Stimulated activated CD8-positive, alpha-beta memory T cell treated with anti-CD3 and anti-CD28 coated beads, Interleukin-7, amount 100 ng/mL, for 48 hours (primary cell): ENCODE measurements at regions not wholly inside any gene's neighbourhood (a gene's known extent, or its start where the extent isn't known, plus 50 kb on each side); places are given as distances from the start of the nearest gene placed in this dataset.

ENCODE experiments used
- DNase-seq, 2 donors: peaks; one replicate each; pipeline ENCODE4 v3.0.0-alpha.2; 2020; ENCODE audit warnings: low read depth in 1 of 2; ENCODE audit errors: extremely low read depth in 1 of 2

DNA sequence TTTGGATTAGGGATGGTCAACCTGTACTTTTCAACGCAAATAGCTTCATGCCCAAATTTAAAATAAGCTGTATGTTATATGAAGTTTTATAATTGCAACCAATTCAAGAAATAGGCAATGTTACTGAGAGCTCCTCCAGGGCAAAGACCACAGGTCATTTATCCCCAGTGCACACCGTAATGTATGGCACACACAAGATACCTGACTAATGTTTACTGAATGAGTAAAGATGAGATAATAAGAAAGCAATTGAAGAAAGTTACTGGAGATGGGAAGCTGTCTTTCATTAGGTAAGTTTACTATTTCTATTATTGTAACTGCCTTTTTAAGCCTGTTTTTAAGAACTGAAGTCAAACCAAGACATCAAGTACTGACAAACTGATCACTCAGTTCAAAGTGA lies 184.5 kb upstream of the VRK2 start:
- no peak for DNase-seq

DNA sequence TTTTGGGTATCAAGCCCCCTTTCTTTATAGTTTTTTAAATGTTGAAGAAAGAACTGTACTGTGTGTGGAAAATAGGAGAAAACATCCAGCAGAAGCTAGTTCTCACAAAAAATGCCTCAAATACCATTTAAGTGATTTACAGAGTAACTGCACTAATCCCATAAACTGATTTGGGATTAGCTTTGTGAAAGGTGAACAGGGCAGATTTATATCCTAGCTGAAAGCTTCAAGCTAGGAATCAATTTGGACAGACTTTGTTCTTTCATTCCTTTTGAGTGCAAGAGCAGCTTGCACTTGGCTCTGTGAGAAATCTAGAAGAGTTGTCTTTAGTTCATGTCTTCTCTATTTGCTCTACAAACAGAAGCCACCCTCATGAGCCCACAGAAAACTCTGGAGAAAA lies 183.9 kb upstream of the VRK2 start:
- DNase-seq = no peak

DNA sequence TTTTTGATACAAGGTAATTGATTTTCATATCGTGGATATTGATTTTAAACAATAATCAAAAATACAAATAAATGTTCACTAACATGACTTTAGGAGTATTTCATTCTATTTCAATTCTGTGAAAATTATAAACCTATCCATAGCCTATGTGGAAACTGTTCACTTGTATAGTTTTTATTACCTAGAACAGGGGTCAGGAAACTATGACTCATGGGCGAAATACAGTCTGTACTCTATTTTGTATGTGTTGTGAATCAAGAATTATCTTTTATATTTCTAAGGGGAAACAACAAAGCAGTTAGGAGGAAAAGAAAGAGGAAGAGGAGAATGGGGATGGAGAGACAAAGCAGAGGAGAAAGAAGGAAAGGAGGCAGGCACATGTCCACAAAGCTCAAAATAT lies 181.7 kb upstream of the VRK2 start:
- no peak for DNase-seq

DNA sequence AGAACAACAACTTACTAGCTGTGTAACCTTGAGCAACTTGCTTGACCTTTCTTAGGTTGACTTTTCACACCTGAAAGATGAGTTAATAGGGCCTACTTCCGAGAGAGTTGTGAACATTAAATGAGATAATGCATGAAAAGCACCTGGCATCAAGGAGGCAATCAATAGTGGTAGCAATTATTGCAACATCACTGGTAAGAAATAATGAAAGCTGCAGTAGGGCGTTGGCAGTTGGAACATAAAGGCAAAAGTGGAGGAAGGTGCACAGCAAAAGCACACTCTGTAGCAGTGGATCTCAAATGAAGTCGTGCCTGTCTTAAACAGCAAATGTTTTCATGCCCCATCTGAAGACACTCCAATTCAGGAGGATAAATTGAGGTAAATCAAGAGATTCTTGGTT lies 178.9 kb upstream of the VRK2 start:
- no peak for DNase-seq

DNA sequence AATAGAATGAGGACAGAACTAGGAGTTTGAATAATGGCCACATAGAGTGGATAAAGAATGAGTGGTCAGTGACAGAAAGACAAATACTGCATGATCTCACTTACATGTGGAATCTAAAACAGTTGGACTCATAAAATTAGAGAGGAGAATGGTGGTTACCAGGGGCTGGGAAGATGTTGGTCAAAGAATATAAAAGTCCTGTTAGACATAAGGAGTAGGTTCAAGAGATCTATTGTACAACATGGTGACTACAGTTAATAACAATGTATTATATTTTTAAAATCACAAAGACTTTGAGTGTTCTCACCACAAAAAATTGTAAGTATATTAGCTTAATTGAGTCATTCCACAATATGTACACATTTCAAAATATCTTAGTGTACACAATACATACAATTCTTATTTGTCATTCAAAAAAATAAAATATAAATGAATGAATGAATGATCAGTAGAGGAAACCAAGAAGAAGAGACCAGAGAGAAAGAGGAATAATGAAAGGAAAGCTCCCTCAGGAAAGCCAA lies 177.9 kb upstream of the VRK2 start:
- no peak for DNase-seq

DNA sequence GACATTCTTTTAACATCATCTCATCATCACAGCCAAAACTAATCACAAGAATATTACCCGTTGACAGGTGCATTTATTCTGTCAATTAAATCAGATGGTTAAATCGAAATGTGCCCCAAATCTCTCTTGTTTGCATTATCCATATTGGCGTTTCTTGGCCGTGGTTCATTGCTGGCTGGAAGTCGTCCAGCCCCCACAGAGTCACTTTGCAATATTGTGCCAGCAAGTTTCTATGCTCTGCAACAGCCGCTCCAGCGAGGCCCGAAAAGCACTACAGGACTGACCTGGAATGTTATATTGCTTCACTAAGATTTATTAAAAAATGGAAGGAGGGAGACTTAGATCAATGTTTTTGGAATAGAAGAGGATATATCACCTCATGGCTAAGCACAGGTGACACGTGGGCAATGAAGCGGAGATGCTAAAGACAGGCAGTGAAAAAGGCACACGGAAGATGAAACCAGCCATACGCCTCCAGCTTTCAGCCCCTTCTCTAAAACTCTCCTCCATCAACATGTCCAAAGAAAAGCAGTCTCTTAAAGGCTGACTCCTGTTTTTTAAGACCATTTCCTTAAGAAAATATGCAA lies 176.8 kb upstream of the VRK2 start:
- no peak for DNase-seq

DNA sequence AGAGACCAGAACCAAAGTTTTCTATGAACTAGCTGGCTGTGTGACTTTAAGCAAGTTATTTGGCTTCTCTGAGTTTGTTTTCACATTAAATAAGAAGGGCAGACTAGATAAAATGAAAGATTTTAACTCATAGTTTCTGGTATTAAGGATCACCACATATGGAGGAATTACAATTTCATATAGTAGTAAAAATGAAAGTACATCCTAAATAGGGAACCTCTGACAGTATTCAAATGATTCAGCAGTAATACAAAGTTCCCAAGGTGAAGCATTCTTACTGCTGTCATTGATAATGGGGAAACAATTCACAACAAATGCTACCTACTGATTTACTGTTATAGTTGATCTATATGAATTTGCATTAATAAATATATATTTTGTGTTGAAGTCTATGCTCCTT lies 170.3 kb upstream of the VRK2 start:
- DNase-seq = no peak

DNA sequence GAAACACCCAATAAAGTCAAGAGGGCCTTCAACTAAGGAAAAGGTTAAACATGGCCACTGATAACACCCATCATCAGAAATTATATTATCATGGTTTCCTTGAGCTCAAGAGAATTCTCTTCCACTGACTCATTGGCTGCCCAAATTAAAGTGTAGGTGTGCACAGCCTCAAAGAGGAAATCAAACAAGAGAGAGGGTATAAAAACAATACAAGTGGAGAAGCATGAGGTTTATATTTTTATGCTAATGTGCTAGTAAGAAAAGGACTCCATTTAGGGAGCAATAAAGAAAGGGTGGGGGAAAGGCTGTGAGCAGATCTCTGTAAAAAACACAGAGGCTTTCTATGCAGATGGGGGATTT lies 168.8 kb upstream of the VRK2 start:
- DNase-seq = no peak

DNA sequence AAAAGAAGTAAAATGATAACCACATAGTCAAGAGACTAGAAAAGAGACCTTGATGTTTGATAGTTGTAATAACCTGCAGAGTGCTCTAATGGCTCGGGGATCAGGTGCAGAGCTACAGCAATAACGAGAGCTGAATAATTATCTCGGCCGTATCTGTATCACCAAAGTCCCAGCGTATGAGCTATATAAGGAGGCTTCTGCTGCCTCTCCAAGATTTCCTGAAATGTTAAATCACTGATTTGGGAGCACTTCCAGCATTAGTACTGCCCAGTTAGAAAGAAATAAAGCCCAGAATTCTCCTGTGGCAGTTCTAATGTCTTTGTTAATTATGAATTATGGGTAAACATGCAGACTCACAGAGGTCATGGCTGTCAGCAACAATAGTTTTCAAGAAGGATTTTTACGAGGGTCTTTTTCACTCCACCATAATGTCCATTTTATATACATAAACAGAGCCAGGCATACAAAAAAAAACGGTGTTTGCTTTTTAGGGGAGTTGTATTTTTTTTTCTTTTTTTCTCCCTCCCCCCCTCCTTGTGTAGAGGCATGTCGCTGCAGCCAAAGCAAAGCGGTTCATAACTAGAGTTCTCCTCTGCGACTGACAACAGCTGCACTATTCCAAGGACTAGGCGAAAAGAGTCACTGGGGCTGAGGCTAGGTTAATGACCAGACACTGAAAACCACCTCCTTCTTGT lies 168.3 kb upstream of the VRK2 start:
- no peak for DNase-seq

DNA sequence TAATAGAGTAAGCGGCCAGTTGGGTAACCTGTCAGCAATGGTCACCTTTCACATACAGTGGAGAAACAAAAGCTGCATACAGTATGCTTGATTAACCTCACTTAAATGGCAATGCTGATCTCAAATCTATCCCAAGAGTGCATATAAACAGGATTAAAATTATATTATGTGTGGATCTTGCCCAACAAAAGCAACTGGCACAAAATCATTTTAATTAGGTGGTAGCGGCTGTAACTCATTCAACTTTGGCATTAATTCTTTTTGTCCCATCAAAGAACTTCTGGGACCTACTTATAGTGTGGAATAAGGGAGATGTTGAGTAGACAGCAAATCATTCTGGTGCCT lies 167.8 kb upstream of the VRK2 start:
- no peak for DNase-seq

DNA sequence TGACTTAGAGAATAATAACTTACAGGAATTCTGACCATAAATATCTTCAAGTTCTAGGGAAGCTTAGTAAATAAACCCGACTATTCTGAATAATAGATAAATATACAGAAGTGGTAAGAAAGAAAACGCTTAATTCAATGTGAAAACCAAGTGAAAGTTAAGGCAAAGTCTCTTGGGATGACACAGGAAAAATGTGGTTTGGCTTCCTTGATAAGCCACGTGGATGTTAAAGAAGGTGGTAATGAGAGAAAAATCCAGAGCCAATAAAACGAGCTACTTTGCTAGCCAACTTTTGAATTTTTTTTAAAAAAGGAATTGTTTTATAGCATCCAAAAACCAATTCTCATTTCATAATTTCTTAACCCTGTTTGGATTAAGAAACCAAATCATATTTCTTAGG lies 166.2 kb upstream of the VRK2 start:
- no peak for DNase-seq

DNA sequence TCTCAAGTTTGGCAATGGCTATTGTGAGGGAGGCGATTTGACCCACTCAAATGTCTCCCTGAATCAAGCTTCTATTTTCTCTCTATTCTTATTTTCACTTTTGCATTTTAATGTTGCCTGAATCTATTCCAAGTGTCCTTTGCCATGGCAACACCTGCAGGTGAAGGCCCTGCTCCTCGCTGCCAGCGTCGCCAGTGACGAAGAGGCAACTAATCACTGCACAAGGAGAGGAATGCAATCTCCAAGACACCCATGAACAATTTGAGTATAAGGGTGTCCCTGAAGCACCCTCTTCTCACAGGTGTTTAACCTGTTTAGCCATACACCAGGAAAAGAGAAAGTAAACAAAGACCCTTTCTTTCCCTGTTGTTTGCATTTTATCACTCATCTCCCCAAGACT lies 165.6 kb upstream of the VRK2 start:
- DNase-seq = no peak

DNA sequence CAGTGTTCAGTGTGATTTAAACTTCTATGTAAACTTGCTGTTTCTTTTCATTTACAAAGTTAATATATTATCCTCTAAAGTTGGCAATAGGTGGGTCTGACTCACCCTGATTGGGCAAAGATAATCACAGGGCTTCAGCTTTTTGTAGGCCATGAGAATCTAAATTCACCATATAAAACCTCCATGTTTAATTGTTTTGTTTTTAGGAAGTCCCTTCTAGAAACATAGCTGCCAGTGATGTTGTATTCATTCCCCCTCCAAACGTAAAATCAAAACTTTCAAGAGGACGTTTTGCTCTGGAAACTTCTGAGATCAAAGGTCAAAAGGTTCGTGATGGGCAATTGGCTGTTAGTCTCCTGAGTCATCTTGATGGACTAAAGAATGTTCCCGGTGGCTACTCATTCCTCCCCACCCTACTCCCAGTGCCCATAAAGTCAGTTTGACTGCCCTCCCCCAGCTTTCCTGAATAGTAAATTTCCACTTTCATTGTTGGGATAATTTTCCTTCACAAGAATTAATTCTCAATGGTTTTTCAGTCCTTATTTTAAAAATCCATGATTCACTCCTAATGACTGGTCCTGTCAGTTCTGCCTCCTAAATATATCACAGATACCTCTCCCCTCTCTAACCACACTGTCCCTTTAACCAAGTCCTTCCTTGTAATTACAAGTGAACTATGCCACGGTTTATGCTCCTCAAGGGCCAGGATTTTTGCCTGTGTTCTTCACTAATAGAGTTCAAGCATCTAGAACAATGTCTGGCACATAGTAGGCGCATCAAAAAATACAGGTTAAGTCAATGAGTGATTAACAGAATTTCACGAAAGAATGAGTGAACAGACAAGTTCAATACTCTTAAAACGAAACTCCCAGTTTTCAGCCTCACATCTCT lies 164.4 kb upstream of the VRK2 start:
- no peak for DNase-seq

DNA sequence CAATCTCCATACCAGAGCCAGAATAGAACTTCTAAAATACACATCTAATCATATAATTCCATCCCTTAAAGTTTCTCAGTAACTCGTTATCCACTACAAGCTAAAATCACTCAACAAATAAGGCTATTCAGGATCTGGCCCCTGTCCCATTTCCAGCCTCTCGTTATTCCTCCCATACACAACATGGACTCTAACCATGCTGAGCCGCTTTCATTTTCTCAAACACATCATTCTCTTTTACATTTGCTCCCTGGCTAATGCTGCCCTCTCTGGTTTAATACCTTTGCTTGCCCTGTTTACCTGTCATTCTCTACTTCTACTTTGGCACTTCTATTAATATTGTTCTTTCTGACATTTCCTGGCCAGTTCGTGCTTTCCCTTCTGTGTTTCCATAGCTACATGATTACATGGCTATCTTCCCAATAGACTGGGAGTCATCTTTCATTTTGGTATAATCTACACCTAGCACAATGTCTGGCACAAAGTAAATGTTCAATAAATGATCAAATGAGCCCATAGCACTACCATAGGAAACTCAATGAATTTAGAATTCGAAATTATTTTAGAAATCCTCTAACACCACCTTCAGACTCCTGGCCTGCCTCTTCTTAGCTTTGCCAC lies 163.6 kb upstream of the VRK2 start:
- no peak for DNase-seq

DNA sequence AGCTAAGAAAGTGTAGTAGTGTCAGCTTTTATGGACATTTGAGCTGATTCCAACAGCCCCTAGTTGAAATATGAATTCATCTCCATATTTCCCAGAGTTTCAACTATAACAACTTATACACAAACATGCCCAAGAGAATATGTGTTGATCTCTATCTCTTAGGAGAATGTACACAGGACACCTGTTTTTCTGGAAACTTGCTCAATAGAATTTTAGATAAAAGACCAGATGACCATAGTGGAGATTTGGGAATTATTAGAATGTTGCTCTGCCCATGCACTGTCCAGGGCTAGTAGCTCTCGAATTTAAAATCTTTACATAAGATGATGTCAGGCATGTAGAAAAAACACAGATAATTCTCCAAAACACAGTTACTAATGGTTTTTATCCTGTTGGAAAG lies 162.3 kb upstream of the VRK2 start:
- no peak for DNase-seq

DNA sequence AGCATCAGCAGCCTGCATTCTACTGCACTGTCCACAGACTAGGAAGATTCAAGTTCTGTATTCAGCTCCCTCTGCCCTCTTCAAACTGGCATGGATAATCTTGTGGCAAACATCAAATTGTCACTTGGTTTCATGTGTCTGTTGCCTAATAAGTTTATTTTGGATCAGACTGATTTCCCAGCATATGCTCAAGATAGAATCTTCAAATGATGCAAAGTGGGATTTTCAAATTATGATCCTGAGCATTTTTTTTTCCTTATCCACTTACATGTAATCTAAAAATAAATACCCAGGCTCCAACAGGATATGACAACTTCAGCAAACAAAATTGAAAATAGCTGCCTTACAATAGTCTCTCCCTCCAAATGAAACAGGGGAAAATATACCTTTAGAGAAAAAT lies 160.9 kb upstream of the VRK2 start:
- no peak for DNase-seq

DNA sequence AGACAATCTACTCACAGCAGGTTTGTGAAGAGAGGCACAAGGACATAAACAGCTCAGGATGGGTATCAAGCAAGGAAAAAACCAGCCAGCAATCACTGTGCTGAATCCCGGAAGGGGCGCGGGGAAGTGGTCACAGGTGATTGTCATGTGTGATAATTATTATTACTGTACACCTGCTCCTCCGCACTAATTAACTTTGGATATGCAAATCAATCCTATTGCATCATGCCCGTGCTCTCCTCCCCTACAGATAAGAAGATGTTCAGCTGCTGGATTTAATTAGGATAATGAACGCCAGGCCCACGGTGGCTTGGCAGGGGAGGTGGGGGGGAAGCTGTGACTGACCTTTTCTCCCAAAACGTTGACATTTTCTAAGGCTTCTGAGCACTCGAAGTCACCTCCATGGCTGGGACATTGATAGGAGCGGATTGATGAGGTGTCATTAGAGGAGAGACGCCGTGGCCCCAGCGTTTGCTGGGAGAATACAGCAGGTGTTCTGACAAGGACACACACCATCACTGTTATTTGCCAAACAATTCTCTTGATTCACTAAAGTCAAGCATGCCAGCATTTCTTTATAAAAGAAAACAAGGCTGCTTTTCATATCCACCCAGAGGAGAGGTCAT lies 160.3 kb upstream of the VRK2 start:
- DNase-seq = no peak

DNA sequence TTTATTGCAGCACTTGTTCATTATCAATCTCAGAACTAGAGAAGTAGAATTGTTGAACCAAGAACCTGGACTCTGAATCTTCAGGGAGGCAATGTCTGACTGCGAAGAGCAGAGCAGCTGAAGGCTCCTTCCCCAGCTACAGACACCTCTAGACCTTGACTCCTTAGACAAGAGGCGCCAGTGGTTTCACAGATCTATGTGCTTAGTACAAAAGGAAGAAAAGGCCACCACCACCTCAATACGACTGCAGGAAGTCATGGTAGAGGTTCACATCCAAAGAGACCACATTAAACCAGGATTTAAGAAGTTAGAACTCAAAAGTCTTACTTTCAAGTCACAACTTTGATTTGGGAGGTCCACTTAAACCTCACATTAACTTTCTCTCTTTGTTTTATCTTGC lies 158.1 kb upstream of the VRK2 start:
- DNase-seq = no peak

DNA sequence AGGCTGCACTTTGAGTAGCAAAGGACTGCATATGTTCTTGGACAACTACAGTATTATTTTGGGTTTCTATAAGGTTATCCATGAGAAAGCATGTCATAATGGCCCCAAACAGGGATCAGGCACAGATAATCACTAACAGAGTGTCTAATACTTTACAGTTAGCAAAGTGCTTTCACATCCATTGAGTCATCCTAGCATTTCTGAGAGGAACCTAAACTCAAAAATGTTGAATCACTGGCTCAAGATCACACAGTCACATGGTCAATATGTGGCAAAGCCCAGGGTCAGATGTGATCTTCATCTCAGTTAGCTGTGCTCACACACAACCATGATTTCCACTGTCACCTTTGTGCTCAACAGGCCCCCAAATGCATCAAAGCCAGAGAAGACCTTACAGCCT lies 156.1 kb upstream of the VRK2 start:
- DNase-seq = no peak

DNA sequence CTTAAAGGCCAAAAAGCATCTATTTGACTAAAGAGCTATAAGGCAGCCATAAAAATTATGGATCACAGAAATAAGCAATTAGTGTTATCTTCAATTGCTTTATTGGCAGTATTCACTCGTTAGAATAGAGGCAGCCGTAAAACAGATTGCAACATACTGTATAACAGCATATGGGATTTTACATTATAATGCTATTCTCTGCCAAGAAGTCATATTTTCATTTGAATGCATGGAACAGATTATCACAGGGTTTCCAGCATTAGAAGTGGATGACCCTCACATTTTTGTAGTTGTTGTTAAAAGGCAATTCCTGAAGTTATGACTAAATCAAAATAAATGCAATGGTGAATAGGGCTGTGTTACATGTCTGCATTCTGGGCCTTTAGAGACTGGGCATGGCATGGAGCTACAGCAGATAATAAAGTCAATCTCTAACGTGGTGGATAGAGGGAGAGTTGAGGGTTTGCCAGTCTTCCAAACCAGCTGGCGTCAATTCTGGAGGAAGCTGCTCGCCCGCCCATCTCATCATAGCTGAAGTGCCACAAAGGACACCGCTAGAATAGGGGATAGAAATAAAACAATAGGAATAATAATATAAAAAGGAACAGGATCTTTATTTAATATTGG lies 155.4 kb upstream of the VRK2 start:
- DNase-seq = no peak

DNA sequence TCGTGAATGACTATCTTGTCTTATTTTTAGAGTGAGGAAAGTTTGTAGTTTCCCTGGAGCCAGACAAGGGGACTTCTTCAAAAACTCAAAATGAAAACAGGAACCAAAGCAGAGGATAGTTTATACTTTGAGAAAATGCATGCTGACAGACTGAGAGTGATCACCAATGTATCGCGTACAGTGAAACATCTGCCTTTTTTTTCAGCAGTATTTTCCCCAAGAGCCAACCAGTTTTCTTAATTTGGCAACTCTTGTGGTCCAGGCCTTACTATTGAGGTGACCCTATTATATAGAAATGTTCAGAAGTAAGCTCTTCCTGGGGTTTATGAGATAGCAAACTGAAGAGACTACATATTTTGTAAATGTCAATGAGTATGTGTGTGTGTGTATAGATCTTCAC lies 153.7 kb upstream of the VRK2 start:
- DNase-seq = no peak
